Fibroblast of lung (primary cell): ENCODE measurements at regions not wholly inside any gene's neighbourhood (a gene's known extent, or its start where the extent isn't known, plus 50 kb on each side); places are given as distances from the start of the nearest gene placed in this dataset.

Source experiments
- DNase-seq, 2 donors: peaks; one replicate each; pipeline versions ENCODE4 v3.0.0 to v3.0.0-alpha.2; 2010; ENCODE audit warnings: low read depth in 2 of 2
- H2AFZ ChIP-seq: 2 replicates; pipeline ENCODE4 v1.5.1; 2012; ENCODE audit warnings: low read length, control low read depth, inconsistent platforms
- H3K27ac ChIP-seq: 2 replicates; pipeline ENCODE4 v1.5.1; 2011; ENCODE audit warnings: low read length, control low read depth; ENCODE audit not compliant: insufficient read depth
- H3K27me3 ChIP-seq: 2 replicates; pipeline ENCODE4 v1.5.1; 2011; ENCODE audit warnings: mild to moderate bottlenecking, low read length; ENCODE audit not compliant: control insufficient read depth, insufficient read depth
- H3K36me3 ChIP-seq: 2 replicates; pipeline ENCODE4 v1.5.1; 2011; ENCODE audit warnings: low read length; ENCODE audit not compliant: control insufficient read depth, insufficient read depth
- H3K4me1 ChIP-seq: 2 replicates; pipeline ENCODE4 v1.5.1; 2011; ENCODE audit warnings: low read length; ENCODE audit not compliant: control insufficient read depth, insufficient read depth; ENCODE audit errors: extremely low read depth
- H3K4me2 ChIP-seq: 2 replicates; pipeline ENCODE4 v1.5.1; 2011; ENCODE audit warnings: low read length, control low read depth; ENCODE audit not compliant: insufficient read depth; ENCODE audit errors: extremely low read depth
- H3K4me3 ChIP-seq, 4 experiments: fragments of 200-600 bp in 1 of 4; sonication (generic) in 1 of 4; replicated peaks in 1 of 4; 2 replicates each; pipeline ENCODE4 v1.5.1; 2011 to 2016; ENCODE audit warnings: low read length in 4 of 4, low read depth in 3 of 4, mild to moderate bottlenecking in 3 of 4, control low read depth in 2 of 4, inconsistent platforms in 1 of 4, mixed read lengths in 1 of 4; ENCODE audit not compliant: insufficient read depth in 1 of 4; ENCODE audit errors: control extremely low read depth in 1 of 4
- H3K79me2 ChIP-seq: 2 replicates; pipeline ENCODE4 v1.5.1; 2012; ENCODE audit warnings: mild to moderate bottlenecking, low read length, inconsistent platforms; ENCODE audit not compliant: control insufficient read depth, insufficient read depth
- H3K9ac ChIP-seq: 2 replicates; pipeline ENCODE4 v1.5.1; 2011; ENCODE audit warnings: mild to moderate bottlenecking, low read length, control low read depth; ENCODE audit not compliant: insufficient read depth
- H3K9me3 ChIP-seq: 2 replicates; pipeline ENCODE4 v1.5.1; 2012; ENCODE audit warnings: low read depth, low read length; ENCODE audit not compliant: control insufficient read depth, insufficient read depth
- H4K20me1 ChIP-seq: 2 replicates; pipeline ENCODE4 v1.5.1; 2011; ENCODE audit warnings: low read length; ENCODE audit not compliant: control insufficient read depth, insufficient read depth; ENCODE audit errors: extremely low read depth
- EZH2 ChIP-seq: IDR thresholded peaks from 2 replicates; pipeline ENCODE4 v1.5.1; 2012; ENCODE audit warnings: low read length, control low read depth, mild to moderate bottlenecking; ENCODE audit errors: missing control alignments
- TF ChIP-seq, protein P1 (sequence below), 2 donors: IDR thresholded peaks in 1 of 2; conservative IDR thresholded peaks in 1 of 2; 1 replicate in 1 of 2; 2 replicates in 1 of 2; pipeline ENCODE4 v1.5.1; 2011 to 2012; ENCODE audit warnings: low read length in 2 of 2, control low read depth in 1 of 2, inconsistent platforms in 1 of 2, low read depth in 1 of 2, mild to moderate bottlenecking in 1 of 2

DNA sequence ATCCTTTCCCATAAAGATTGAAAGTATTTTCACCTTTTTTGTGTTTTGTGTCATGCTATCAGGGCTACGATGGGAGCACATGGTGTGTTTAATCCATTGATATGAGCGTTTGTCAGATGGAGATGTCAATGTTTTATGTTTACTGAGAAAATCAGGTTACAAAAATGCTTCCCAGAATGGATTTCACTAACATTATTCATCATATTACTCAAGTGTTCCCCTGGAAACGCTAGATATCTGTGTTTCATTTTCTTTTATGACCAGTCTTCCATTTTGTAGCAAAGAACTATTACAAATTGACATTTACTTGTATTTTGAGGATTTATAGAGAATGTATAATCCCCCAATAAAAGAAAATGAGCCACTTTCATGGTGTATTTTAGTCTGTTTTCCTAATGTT is 293.5 kb upstream of the AKR1E2 start:
- TF ChIP-seq, protein P1, sequence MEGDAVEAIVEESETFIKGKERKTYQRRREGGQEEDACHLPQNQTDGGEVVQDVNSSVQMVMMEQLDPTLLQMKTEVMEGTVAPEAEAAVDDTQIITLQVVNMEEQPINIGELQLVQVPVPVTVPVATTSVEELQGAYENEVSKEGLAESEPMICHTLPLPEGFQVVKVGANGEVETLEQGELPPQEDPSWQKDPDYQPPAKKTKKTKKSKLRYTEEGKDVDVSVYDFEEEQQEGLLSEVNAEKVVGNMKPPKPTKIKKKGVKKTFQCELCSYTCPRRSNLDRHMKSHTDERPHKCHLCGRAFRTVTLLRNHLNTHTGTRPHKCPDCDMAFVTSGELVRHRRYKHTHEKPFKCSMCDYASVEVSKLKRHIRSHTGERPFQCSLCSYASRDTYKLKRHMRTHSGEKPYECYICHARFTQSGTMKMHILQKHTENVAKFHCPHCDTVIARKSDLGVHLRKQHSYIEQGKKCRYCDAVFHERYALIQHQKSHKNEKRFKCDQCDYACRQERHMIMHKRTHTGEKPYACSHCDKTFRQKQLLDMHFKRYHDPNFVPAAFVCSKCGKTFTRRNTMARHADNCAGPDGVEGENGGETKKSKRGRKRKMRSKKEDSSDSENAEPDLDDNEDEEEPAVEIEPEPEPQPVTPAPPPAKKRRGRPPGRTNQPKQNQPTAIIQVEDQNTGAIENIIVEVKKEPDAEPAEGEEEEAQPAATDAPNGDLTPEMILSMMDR (conservative IDR thresholded peaks at IDR 0.05 in 1 of 2, IDR thresholded peaks at IDR 0.05 in 1 of 2; ENCODE audit: low read depth in 1 of 2, low read length in 2 of 2), result no peak
- TF ChIP-seq EZH2, result no peak
- Histone ChIP-seq H3K4me2 (peak overlapping the region; percentile 65), H3K79me2 (no peaks in the 10 kb centered on the region), H3K9ac (no peak overlapping the region), H3K36me3 (no peaks in the 10 kb centered on the region), H3K4me1 (no peaks in the 10 kb centered on the region), H3K27ac (peak overlapping the region; percentile 65), H3K4me3 (no peak overlapping the region), H4K20me1 (no peaks in the 10 kb centered on the region), H3K9me3 (no peaks in the 10 kb centered on the region), H3K27me3 (no peaks in the 10 kb centered on the region), H2AFZ (peak overlapping the region; percentile 16)
- peak; percentile 64 to 76 for DNase-seq

- H3K36me3 ChIP-seq, result no peaks in the 10 kb centered on the region
- no peak overlapping the region for H3K9ac ChIP-seq
- H3K9me3 ChIP-seq, result no peaks in the 10 kb centered on the region
- no peak for TF ChIP-seq EZH2
- TF ChIP-seq, protein P1 (conservative IDR thresholded peaks at IDR 0.05 in 1 of 2, IDR thresholded peaks at IDR 0.05 in 1 of 2; ENCODE audit: low read depth in 1 of 2, low read length in 2 of 2), result no peak
- H3K4me2 ChIP-seq, result no peak overlapping the region
- H3K27me3 ChIP-seq, result no peaks in the 10 kb centered on the region
- H3K27ac ChIP-seq, result peak overlapping the region; percentile 65
- H3K4me1 ChIP-seq, result no peaks in the 10 kb centered on the region
- no peaks in the 10 kb centered on the region for H3K79me2 ChIP-seq
- no peak overlapping the region for H3K4me3 ChIP-seq
- H4K20me1 ChIP-seq, result no peaks in the 10 kb centered on the region
- DNase-seq, result no peak
- H2AFZ ChIP-seq, result no peak overlapping the region
Observed at GRCh38 chr10:4532011-4532410, 294.0 kb upstream of the AKR1E2 start.

- Histone ChIP-seq H3K4me3 (no peak overlapping the region), H3K9me3 (no peaks in the 10 kb centered on the region), H3K36me3 (no peaks in the 10 kb centered on the region), H3K4me1 (no peaks in the 10 kb centered on the region), H2AFZ (no peak overlapping the region), H3K79me2 (no peaks in the 10 kb centered on the region), H3K4me2 (no peak overlapping the region), H3K27me3 (no peaks in the 10 kb centered on the region), H3K9ac (no peak overlapping the region), H3K27ac (no peak overlapping the region), H4K20me1 (no peaks in the 10 kb centered on the region)
- no peak for TF ChIP-seq EZH2
- TF ChIP-seq, protein P1 (conservative IDR thresholded peaks at IDR 0.05 in 1 of 2, IDR thresholded peaks at IDR 0.05 in 1 of 2; ENCODE audit: low read depth in 1 of 2, low read length in 2 of 2), result no peak
- DNase-seq, result no peak
Observed at GRCh38 chr10:4529266-4529665, 296.7 kb upstream of the AKR1E2 start.
